ENCODE measurements at regions not wholly inside any gene's neighbourhood (a gene's known extent, or its start where the extent isn't known, plus 50 kb on each side); places are given as distances from the start of the nearest gene placed in this dataset.

DNA sequence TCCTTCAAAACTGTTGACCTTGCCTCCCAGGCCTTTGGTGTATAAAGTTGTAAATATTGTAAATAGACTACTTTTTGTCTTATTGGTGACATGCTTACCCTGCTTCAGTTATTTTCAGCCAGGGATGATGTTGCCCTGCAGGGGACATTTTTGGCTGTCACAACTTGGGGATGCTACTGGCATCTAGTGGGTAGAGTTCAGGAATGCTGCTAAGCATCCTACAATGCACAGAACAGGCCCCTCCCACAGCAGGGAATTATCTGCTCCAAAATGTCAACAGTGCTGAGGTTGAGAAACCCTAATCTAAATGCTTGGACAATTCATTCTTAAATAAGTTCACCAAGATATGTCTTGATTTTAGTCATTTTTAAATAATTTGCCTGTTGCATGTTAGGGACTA, 459.8 kb downstream of the PMP22 start:
- Histone ChIP-seq H3K27me3 (no peaks in the 10 kb centered on the region), H3K9me3 (no peaks in the 10 kb centered on the region), H3K27ac (no peak overlapping the region), H3K36me3 (no peaks in the 10 kb centered on the region), H3K4me1 (no peaks in the 10 kb centered on the region), H3K4me3 (no peak overlapping the region)
- TF ChIP-seq POLR2AphosphoS5 (IDR thresholded peaks at IDR 0.05) (no peak), POLR2A (IDR thresholded peaks at IDR 0.05) (no peak)
- TF ChIP-seq, protein P1, sequence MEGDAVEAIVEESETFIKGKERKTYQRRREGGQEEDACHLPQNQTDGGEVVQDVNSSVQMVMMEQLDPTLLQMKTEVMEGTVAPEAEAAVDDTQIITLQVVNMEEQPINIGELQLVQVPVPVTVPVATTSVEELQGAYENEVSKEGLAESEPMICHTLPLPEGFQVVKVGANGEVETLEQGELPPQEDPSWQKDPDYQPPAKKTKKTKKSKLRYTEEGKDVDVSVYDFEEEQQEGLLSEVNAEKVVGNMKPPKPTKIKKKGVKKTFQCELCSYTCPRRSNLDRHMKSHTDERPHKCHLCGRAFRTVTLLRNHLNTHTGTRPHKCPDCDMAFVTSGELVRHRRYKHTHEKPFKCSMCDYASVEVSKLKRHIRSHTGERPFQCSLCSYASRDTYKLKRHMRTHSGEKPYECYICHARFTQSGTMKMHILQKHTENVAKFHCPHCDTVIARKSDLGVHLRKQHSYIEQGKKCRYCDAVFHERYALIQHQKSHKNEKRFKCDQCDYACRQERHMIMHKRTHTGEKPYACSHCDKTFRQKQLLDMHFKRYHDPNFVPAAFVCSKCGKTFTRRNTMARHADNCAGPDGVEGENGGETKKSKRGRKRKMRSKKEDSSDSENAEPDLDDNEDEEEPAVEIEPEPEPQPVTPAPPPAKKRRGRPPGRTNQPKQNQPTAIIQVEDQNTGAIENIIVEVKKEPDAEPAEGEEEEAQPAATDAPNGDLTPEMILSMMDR (IDR thresholded peaks at IDR 0.05) = no peak
- no peak for DNase-seq (ENCODE audit: low spot score in 2 of 2)
- intact Hi-C loops (cut with DNase I; ENCODE audit: low total_unique reads) = no loop called here

DNA sequence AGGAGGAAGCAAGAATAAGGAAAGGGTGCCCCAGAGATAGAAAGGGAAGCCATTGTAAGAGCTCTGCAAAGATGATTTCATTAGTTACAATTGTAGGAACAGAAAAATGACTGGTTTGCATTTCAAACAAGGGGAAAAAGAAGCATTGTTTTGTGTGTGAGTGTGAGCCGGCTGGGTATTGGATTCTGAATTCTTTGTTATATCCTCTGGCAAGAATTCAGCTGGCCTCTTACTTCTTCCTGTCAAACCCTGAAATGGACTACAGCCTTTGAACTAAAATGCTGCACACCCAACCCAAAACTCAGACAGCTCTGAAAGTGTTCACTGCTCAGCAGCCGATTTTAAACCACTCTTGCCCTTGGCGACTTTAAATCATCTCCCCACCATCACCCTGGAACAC, 461.3 kb downstream of the PMP22 start:
- DNase-seq (ENCODE audit: low spot score in 2 of 2) = no peak
- TF ChIP-seq POLR2A (IDR thresholded peaks at IDR 0.05) = no peak
- no peak for TF ChIP-seq POLR2AphosphoS5 (IDR thresholded peaks at IDR 0.05)
- TF ChIP-seq, protein P1 (IDR thresholded peaks at IDR 0.05) = no peak
- Histone ChIP-seq H3K27me3 (no peaks in the 10 kb centered on the region), H3K9me3 (no peaks in the 10 kb centered on the region), H3K27ac (peak overlapping the region; percentile 49 to 57), H3K36me3 (no peaks in the 10 kb centered on the region), H3K4me1 (no peaks in the 10 kb centered on the region), H3K4me3 (no peak overlapping the region)
- intact Hi-C loops (cut with DNase I; ENCODE audit: low total_unique reads) = no loop called here

DNA sequence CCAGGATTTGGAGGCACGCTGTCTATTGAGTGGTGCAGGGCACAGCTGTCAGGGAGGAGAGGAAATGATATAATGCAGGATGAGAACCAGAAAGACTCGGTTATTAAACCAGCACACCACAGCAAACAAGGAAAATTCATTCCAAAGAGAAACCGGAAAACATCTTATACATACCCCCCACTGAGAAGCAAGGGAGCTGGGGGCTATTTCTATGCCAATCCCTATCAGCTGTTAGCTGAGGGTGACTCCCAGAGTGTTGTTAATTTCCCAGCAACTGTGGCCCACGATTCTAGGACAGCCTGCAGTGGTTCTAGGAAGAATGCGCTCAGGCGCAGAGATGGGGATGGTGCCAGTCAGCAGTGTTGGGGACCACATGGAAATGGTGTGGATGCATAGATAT, 467.3 kb downstream of the PMP22 start:
- Histone ChIP-seq H3K27ac (no peak overlapping the region), H3K27me3 (no peaks in the 10 kb centered on the region), H3K36me3 (no peaks in the 10 kb centered on the region), H3K4me1 (no peaks in the 10 kb centered on the region), H3K4me3 (no peak overlapping the region), H3K9me3 (no peaks in the 10 kb centered on the region)
- intact Hi-C loops (cut with DNase I; ENCODE audit: low total_unique reads) = no loop called here
- TF ChIP-seq POLR2A (IDR thresholded peaks at IDR 0.05) (no peak), POLR2AphosphoS5 (IDR thresholded peaks at IDR 0.05) (no peak)
- TF ChIP-seq, protein P1 (IDR thresholded peaks at IDR 0.05) = no peak
- DNase-seq (ENCODE audit: low spot score in 2 of 2) = no peak

DNA sequence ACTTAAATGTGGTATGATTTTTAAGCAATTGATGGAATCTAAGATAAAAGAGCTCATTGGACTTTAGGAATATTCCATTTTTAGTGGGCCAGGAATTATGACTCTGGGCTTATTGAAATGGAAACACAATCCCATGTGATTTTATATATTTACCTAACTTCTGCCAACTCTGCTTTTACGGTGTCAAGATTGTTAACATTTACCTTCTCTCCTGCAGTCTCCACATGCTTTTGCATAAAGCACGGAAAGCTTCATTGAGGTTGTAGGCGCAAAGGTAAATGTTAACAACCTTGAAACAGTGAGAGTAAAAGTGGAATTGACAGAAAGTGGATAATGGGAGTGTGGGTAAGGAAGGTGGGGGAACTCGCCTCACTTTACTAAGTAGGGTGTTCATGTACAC, 468.1 kb downstream of the PMP22 start:
- DNase-seq (ENCODE audit: low spot score in 2 of 2) = no peak
- no peaks in the 10 kb centered on the region for H3K36me3 ChIP-seq
- intact Hi-C loops (cut with DNase I; ENCODE audit: low total_unique reads) = no loop called here
- TF ChIP-seq POLR2A (IDR thresholded peaks at IDR 0.05) = no peak
- TF ChIP-seq POLR2AphosphoS5 (IDR thresholded peaks at IDR 0.05) = no peak
- TF ChIP-seq, protein P1 (IDR thresholded peaks at IDR 0.05) = no peak
- H3K4me3 ChIP-seq = no peak overlapping the region
- H3K9me3 ChIP-seq = no peaks in the 10 kb centered on the region
- no peaks in the 10 kb centered on the region for H3K4me1 ChIP-seq
- H3K27me3 ChIP-seq = no peaks in the 10 kb centered on the region
- H3K27ac ChIP-seq = no peak overlapping the region

DNA sequence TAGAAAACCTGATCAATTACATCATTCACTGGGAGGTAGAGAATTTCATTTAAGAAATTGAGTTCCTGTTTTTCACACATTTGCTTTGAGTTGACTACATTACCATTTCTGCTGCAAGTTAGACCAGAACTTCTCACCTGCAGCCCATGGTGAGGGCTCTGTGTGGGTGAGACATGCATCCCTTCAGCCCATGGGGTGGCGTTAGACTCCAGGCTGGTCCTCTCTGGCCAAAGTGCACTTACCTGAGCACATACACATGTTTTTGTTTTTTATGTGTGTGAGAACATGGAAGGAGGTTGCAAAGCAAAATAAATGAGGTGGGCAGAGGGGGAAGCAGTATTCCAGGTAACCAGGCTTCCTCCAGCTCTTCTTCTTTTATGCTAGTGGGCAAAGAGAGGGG, 470.2 kb downstream of the PMP22 start:
- intact Hi-C loops (cut with DNase I; ENCODE audit: low total_unique reads) = no loop called here
- Histone ChIP-seq H3K9me3 (no peaks in the 10 kb centered on the region), H3K4me3 (no peak overlapping the region), H3K27me3 (no peaks in the 10 kb centered on the region), H3K36me3 (no peaks in the 10 kb centered on the region), H3K4me1 (no peaks in the 10 kb centered on the region), H3K27ac (no peak overlapping the region)
- no peak for DNase-seq (ENCODE audit: low spot score in 2 of 2)
- TF ChIP-seq POLR2A (IDR thresholded peaks at IDR 0.05) = no peak
- TF ChIP-seq, protein P1 (IDR thresholded peaks at IDR 0.05) = no peak
- no peak for TF ChIP-seq POLR2AphosphoS5 (IDR thresholded peaks at IDR 0.05)

Data from breast epithelium (tissue), 4 donors.